ENCODE measurements at regions not wholly inside any gene's neighbourhood (a gene's known extent, or its start where the extent isn't known, plus 50 kb on each side); places are given as distances from the start of the nearest gene placed in this dataset.

DNA sequence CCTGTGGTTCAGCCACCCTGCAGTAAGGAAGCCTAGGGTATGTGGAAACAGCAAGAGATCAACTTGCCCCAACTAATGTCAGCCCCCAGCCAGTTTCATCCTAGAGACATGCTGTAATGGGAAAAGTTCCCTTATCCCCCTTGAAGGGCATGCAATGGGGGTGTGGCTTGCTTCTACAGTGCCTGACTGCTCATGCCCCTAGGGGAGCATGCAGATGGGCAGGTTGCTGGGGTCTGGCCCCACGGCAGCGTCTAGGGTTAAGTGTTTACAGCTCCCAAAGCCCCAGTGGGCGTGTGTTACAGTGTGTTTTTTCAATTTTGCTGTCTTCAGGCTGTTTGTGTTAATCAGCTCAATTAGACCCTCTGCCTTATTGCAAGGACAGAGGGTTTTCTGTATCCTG lies 1105.9 kb downstream of the AMY1C start:
- no peak for DNase-seq (ENCODE audit: low read depth)
- no peak overlapping the region for H3K4me3 ChIP-seq (ENCODE audit: low read depth, low read length)
- TF ChIP-seq, protein P1, sequence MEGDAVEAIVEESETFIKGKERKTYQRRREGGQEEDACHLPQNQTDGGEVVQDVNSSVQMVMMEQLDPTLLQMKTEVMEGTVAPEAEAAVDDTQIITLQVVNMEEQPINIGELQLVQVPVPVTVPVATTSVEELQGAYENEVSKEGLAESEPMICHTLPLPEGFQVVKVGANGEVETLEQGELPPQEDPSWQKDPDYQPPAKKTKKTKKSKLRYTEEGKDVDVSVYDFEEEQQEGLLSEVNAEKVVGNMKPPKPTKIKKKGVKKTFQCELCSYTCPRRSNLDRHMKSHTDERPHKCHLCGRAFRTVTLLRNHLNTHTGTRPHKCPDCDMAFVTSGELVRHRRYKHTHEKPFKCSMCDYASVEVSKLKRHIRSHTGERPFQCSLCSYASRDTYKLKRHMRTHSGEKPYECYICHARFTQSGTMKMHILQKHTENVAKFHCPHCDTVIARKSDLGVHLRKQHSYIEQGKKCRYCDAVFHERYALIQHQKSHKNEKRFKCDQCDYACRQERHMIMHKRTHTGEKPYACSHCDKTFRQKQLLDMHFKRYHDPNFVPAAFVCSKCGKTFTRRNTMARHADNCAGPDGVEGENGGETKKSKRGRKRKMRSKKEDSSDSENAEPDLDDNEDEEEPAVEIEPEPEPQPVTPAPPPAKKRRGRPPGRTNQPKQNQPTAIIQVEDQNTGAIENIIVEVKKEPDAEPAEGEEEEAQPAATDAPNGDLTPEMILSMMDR (conservative IDR thresholded peaks at IDR 0.05; ENCODE audit: low read depth, low read length), result no peak

- TF ChIP-seq, protein P1 (conservative IDR thresholded peaks at IDR 0.05; ENCODE audit: low read depth, low read length), result no peak
- no peak for DNase-seq (ENCODE audit: low read depth)
Observed at GRCh38 chr1:104856091-104856490, 1106.4 kb downstream of the AMY1C start.

DNA sequence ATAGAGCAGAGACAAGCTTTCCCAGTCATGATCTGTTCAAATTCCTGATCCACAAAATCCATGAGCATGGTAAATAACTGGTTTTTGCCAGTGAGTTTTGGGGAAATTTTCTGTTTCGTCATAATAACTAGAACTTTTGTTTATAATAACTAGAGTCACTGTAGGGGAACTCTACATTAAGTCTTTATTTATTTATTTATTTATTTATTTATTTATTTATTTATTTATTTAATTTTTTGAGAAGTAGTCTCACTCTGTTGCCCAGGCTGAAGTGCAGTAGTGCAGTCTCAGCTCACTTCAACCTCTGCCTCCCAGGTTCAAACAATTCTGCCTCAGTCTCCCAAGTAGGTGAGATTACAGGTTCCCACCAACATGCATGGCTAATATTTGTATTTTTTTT lies 1106.8 kb downstream of the AMY1C start:
- TF ChIP-seq, protein P1 (conservative IDR thresholded peaks at IDR 0.05; ENCODE audit: low read depth, low read length), result no peak
- no peak overlapping the region for H3K4me3 ChIP-seq (ENCODE audit: low read depth, low read length)
- DNase-seq (ENCODE audit: low read depth), result no peak

More at GRCh38 chr1:104856091-104856490, 1106.4 kb downstream of the AMY1C start:
- H3K4me3 ChIP-seq (ENCODE audit: low read depth, low read length), result no peak overlapping the region

DNA sequence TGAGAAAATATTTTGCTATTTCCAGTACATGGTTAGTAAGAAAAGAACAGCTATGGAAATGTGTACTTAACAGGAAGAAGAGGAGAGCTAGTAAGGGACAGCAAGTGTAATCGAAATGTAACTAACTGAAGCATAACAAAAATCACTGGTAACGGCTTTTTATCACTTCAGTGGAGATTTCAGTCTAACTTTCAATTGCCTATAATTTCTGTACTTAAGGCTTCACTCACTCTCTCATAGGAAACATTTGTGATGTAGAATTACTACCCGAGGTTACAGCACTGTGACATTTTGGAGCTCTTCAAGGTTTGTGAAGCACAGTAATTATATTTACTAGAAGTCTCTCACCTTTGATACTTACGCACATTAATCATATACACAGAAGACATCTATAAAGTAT lies 1119.1 kb downstream of the AMY1C start:
- TF ChIP-seq, protein P1 (conservative IDR thresholded peaks at IDR 0.05; ENCODE audit: low read depth, low read length), result no peak
- H3K4me3 ChIP-seq (ENCODE audit: low read depth, low read length), result no peak overlapping the region
- DNase-seq (ENCODE audit: low read depth), result no peak

DNA sequence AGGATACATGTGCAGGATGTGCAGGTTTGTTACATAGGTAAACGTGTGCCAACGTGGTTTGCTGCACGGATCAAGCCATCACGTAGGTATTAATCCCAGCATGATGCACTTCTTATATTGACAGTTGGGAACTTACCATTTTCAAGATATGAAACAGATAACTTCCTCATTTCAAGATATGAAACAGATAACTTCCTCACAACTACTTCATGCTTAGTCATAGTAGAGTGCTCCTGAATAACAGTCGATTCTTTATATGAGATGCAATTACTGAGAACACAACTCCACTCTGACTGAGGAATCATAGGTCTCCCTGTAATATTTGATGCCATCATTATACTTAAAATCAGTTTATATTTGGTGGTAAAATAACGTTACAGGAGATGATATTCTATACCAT lies 1124.3 kb downstream of the AMY1C start:
- TF ChIP-seq, protein P1 (conservative IDR thresholded peaks at IDR 0.05; ENCODE audit: low read depth, low read length), result no peak
- H3K4me3 ChIP-seq (ENCODE audit: low read depth, low read length), result no peak overlapping the region
- DNase-seq (ENCODE audit: low read depth), result no peak

GRCh38 chr1:104878203-104878909 lies 1128.7 kb downstream of the AMY1C start:
- no peak overlapping the region for H3K4me3 ChIP-seq (ENCODE audit: low read depth, low read length)
- TF ChIP-seq, protein P1 (conservative IDR thresholded peaks at IDR 0.05; ENCODE audit: low read depth, low read length), result peak; percentile 12
- peak; percentile 1 for DNase-seq (ENCODE audit: low read depth)

DNA sequence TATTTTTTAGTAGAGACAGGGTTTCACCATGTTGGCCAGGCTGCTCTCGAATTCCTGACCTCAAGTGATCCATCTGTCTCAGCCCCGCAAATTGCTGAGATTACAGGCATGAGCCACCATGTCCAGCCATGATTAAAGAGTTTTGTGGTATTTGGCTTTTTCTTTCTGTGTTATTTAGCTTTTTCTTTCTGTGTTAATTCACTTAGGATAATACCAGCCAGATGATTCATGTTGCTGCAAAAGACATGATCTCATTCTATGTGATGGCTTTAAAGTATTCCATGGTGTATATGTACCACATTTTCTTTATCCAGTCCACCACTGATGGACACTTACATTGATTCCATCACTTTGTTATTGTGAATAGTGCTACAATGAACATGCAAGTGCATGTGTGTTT lies 1135.2 kb downstream of the AMY1C start:
- TF ChIP-seq, protein P1 (conservative IDR thresholded peaks at IDR 0.05; ENCODE audit: low read depth, low read length), result no peak
- H3K4me3 ChIP-seq (ENCODE audit: low read depth, low read length), result no peak overlapping the region
- no peak for DNase-seq (ENCODE audit: low read depth)

Measured in choroid plexus epithelial cell (primary cell).